SJSA1 (cell line): ENCODE measurements at regions not wholly inside any gene's neighbourhood (a gene's known extent, or its start where the extent isn't known, plus 50 kb on each side); places are given as distances from the start of the nearest gene placed in this dataset.

ENCODE experiments used
- DNase-seq, 2 experiments: peaks; one replicate each; pipeline ENCODE4 v3.0.0-alpha.2; 2015 to 2020; ENCODE audit warnings: low spot score in 2 of 2, low read depth in 1 of 2
- H3K27ac ChIP-seq: fragments of 250-450 bp; sonication (Bioruptor Pico); 2 replicates; pipeline ENCODE4 v1.5.1; 2020; ENCODE audit warnings: mild to moderate bottlenecking, moderate library complexity
- H3K27me3 ChIP-seq: fragments of 250-450 bp; sonication (Bioruptor Pico); replicated peaks from 2 replicates; pipeline ENCODE4 v1.5.1; 2020; ENCODE audit warnings: mild to moderate bottlenecking, moderate library complexity
- H3K36me3 ChIP-seq: fragments of 250-450 bp; sonication (Bioruptor Pico); 2 replicates; pipeline ENCODE4 v1.5.1; 2020; ENCODE audit warnings: mild to moderate bottlenecking
- H3K4me1 ChIP-seq: fragments of 250-450 bp; sonication (Bioruptor Pico); replicated peaks from 2 replicates; pipeline ENCODE4 v1.6.1; 2021; ENCODE audit warnings: mild to moderate bottlenecking
- H3K4me3 ChIP-seq: fragments of 250-450 bp; sonication (Bioruptor Pico); 2 replicates; pipeline ENCODE4 v1.5.1; 2020; ENCODE audit warnings: mild to moderate bottlenecking
- H3K9me3 ChIP-seq: fragments of 250-450 bp; sonication (Bioruptor Pico); replicated peaks from 2 replicates; pipeline ENCODE4 v1.5.1; 2020; ENCODE audit warnings: mild to moderate bottlenecking

DNA sequence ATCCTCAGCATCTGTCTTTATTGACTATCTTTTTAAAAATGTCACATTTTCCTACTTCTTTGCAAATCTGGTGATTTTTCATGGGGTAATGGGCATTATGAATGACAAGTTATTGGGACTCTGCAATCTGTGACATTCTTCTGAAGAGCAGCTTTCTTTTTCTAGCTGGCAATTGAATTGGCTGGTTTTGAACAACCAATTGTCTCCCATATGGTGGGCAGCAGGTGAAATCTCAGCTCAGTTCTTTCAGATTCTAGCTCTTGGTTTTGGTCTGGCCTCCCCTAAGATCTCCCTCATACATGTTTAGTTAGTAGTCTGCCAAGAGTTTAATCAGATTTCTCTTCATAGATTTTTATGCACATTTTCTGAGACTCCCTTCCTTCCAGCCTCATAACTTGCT lies 107.9 kb upstream of the EPB41L3 start:
- Histone ChIP-seq H3K36me3 (no peaks in the 10 kb centered on the region), H3K4me1 (no peaks in the 10 kb centered on the region), H3K4me3 (no peak overlapping the region), H3K9me3 (no peaks in the 10 kb centered on the region), H3K27me3 (peaks cover 10% of the 10 kb centered on the region), H3K27ac (no peak overlapping the region)
- DNase-seq: no peak

DNA sequence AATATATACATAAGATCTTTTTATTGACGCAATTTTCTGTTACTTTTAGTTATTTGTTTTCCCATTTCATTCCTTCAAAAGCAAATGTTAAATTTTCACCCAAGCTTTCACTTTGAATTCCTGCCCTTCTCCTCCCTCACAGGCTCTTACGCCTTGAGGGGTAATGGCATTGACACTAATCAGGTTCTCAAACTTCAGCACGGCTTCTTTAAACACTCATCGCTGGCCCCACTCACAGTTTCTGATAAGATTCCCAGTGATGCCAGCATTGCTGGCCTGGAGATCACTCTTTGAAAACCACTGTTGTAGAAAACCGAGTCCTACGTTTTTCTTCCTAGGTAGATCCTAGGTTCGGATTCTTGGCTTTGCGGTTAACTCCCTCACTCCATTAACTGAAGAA lies 105.6 kb upstream of the EPB41L3 start:
- H3K9me3 ChIP-seq: no peaks in the 10 kb centered on the region
- no peaks in the 10 kb centered on the region for H3K4me1 ChIP-seq
- no peak overlapping the region for H3K4me3 ChIP-seq
- no peaks in the 10 kb centered on the region for H3K36me3 ChIP-seq
- no peak for DNase-seq
- H3K27ac ChIP-seq: no peak overlapping the region
- peaks cover 16% of the 10 kb centered on the region for H3K27me3 ChIP-seq

DNA sequence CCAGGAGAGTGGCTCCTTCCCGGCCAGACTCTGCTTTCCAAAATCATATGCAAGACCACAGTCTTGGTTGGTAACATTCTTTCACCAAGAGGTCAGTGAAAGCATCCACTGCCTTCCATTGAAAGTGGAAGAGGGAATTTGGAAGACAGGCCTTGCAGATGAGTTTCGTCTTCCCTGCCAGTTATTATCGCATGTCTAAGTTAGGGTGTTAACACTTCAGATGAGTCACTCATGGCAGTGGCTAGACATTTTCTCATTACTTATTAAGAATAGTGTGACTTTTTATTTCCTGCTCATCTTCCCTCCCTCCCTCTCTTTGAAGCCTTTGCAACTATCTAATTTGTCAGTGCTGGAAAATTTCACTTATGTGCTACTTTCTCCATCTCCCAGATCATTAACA lies 102.9 kb upstream of the EPB41L3 start:
- H3K27ac ChIP-seq: no peak overlapping the region
- no peak for DNase-seq
- no peaks in the 10 kb centered on the region for H3K36me3 ChIP-seq
- peaks cover 12% of the 10 kb centered on the region; the same call in 1 of the 2 replicates for H3K27me3 ChIP-seq
- H3K4me3 ChIP-seq: no peak overlapping the region
- no peaks in the 10 kb centered on the region for H3K9me3 ChIP-seq
- H3K4me1 ChIP-seq: no peaks in the 10 kb centered on the region

DNA sequence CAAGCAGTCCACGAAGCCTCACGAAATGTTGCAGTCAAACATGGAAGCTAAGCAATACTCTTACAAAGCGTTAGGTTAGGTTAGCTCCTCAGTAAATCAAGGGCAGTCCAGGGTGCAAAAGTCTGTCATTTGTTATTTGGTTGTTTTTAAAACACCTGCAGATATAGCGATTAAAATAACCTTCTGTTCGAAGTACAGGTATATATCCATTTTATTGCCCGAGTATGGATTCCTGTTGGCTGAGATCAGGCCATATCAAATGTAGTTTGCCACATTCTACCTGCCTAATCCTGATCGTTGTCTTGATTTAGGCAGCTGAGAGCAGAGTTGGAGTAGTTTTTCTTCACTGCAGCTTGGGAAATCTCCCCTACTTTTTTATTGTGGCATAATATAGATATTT lies 99.5 kb upstream of the EPB41L3 start:
- no peak for DNase-seq
- Histone ChIP-seq H3K27me3 (peaks cover 13% of the 10 kb centered on the region; the same call in 1 of the 2 replicates), H3K27ac (no peak overlapping the region)

DNA sequence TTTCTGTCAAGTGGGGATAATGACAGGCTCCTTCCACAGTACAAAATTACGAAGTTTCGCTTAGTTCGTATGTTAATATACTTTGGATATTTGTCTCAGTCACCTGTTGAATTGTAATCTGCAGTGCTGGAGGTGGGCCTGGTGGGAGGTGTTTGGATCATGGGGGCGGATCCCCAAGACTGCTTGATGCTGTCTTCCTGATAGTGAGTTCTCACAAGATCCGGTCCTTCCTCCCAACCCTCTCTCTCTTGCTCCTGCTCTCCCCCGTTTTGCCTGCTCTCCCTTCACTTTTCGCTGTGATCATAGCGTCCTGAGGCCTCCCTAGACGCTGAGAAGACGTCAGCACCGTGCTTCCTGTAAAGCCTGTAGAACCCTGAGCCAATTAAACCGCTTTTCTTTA lies 97.1 kb upstream of the EPB41L3 start:
- Histone ChIP-seq H3K27ac (no peak overlapping the region), H3K27me3 (peaks cover 12% of the 10 kb centered on the region), H3K36me3 (no peaks in the 10 kb centered on the region), H3K4me1 (no peaks in the 10 kb centered on the region), H3K9me3 (no peaks in the 10 kb centered on the region), H3K4me3 (no peak overlapping the region)
- DNase-seq: no peak

More for the DNA sequence above, 99.5 kb upstream of the EPB41L3 start:
- H3K4me3 ChIP-seq: no peak overlapping the region
- H3K4me1 ChIP-seq: no peaks in the 10 kb centered on the region
- H3K9me3 ChIP-seq: no peaks in the 10 kb centered on the region
- H3K36me3 ChIP-seq: no peaks in the 10 kb centered on the region

DNA sequence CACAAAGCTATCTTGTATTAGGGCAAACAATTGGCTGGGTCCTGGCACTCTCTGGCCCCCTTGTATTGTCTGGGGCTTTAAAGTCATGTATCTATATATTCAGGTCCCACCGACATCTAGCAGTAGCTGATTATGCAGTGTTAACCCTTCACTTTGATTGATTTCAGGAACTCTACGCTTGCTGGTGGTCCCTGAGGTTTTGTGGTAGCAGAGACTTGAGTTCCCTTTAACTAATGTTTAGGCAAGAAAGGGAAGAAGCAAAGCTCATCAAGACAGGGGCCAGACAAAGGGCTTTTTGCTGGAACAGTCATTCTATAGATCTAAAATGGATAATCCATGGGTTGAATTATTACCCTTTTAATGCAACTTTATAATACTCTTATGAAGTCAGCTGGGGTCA lies 95.3 kb upstream of the EPB41L3 start:
- H3K4me1 ChIP-seq: no peaks in the 10 kb centered on the region
- H3K4me3 ChIP-seq: no peak overlapping the region
- H3K36me3 ChIP-seq: no peaks in the 10 kb centered on the region
- DNase-seq: no peak
- no peaks in the 10 kb centered on the region for H3K9me3 ChIP-seq
- H3K27ac ChIP-seq: no peak overlapping the region
- peaks cover 7% of the 10 kb centered on the region; the same call in 1 of the 2 replicates for H3K27me3 ChIP-seq

DNA sequence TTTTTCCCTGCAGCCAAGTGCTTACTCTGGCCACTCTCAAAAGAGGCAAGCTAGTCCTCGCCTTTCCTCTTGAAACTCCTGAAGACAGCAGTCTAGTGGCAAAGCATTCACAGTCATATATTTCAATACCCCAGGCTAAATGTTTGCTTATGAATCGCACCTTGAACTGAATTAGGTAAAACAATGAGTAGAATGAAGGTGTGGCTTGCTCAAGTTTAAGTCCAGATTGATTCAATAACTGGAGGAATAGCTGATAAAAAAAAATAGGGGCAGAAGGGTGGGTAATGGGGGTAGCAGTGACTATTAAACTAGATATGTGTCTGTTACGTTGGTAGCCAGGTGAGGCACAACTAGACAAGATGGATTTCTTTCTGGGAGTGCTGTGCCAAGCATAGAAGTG lies 88.2 kb upstream of the EPB41L3 start:
- Histone ChIP-seq H3K36me3 (no peaks in the 10 kb centered on the region), H3K27ac (no peak overlapping the region), H3K27me3 (peaks cover 65% of the 10 kb centered on the region), H3K4me3 (no peak overlapping the region), H3K4me1 (peaks cover 28% of the 10 kb centered on the region), H3K9me3 (peaks cover 4% of the 10 kb centered on the region; the same call in 1 of the 2 replicates)
- no peak for DNase-seq

DNA sequence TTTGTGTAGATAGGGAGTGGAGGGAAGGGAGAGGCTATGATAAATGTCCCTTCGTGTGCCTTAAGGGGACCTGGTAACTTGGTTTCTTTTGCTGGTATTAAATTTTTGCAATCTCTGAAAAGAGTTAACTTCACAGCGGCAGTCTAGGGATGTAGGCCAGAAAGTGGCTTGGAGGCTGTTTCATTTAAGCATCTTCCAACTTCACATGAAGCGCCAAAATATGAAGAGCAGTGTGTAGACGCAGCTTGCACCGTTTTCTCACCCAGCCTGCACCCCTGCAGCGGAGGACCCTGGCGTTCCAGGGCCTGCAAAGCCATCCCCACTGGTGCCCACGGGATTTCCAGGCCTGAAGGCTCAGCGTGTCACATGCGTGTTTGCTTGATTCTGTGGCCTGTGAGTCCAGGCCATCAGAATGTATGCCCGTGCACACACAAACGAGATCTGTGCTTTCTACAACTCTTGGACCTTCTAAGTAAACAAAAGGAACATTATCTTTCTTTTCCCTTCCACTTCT lies 87.2 kb upstream of the EPB41L3 start:
- H3K36me3 ChIP-seq: no peaks in the 10 kb centered on the region
- peaks cover 28% of the 10 kb centered on the region for H3K4me1 ChIP-seq
- peaks cover 70% of the 10 kb centered on the region for H3K27me3 ChIP-seq
- peaks cover 4% of the 10 kb centered on the region; the same call in 1 of the 2 replicates for H3K9me3 ChIP-seq
- no peak overlapping the region for H3K4me3 ChIP-seq
- no peak overlapping the region for H3K27ac ChIP-seq
- no peak for DNase-seq

DNA sequence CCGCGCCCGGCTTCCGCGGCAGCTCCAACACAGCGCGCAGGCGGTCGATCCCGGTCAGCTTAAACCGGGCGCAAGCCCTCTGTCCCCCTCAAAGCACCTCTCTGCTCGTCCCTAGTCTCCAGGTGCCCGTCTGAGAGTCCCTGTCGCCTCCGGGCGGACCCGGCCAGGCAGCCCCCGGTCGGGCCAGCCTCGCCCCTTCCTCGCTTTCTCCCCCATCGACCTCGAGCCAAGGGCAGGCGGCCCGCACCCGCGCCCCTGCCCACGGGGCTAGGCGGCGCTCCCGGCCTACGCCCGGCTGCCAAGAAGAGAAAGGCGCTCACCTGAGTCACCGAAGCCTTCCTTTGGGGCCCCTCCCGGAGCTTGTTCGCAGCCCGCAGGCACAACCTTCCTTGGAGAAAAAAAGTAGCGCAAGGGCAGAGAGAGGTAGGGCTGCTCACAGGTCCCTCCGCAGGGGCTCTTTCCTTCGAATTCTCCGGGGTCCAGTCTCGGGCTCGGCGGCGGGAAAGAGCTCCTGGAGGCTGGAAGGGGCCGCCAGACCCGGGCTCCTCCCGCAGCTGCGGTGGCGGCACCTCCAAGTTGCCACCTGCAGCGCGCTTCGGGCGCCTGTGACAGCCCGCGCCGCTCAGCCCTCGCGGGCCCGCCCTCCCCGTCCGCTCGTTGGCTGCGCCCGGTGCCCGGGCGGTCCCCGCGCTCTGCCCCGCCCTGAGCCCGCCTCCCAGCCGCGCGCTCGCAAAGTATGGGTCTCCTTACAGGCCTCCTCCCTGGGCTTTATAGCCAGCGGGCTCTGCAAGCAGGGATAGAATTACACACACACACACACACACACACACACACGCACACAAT lies 86.5 kb upstream of the EPB41L3 start:
- H3K27ac ChIP-seq: no peak overlapping the region
- H3K36me3 ChIP-seq: no peaks in the 10 kb centered on the region
- peak overlapping the region; percentile 41 for H3K4me3 ChIP-seq
- DNase-seq: no peak
- peaks cover 4% of the 10 kb centered on the region; the same call in 1 of the 2 replicates for H3K9me3 ChIP-seq
- H3K4me1 ChIP-seq: peaks cover 28% of the 10 kb centered on the region
- peaks cover 71% of the 10 kb centered on the region for H3K27me3 ChIP-seq

DNA sequence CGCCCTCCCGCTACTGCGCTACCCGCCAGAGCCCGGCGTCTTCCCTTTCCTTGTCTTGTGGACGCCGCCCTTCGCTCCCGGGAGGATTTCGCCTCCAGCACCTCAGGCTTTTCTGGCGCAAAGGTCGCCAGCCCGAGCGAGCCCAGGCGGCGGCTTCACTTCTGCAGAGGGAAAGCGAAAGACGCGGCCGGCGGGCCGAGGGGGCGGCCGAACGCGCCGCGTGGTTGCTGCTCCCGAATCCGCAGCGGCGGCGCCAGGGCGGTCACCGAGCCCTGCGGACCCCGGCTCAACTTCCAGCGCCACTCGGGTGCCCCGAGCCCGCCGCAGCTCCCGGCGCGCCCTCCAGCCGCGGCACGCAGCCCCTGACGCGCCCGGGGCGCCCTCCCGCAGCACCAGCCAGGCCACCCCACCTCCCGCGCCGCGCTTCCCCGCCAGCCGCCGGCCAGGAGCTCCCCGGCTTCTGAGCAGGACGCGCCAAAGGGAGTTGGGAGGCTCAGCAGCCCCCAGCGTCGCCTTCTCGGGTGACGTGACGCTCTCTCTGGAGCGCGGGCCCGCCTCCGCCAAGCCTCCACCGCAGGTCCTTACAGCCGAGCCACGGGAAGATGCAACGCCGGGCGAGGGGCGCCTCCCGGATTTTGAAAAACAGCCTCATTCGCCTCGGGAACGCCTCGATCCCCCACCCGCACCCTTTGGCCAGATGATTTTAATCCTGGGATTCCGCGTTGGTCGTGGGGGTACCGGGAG lies 84.9 kb upstream of the EPB41L3 start:
- Histone ChIP-seq H3K27ac (no peak overlapping the region), H3K9me3 (peaks cover 4% of the 10 kb centered on the region; the same call in 1 of the 2 replicates), H3K4me3 (peak overlapping the region; percentile 41), H3K27me3 (peaks cover 70% of the 10 kb centered on the region), H3K4me1 (peaks cover 28% of the 10 kb centered on the region), H3K36me3 (no peaks in the 10 kb centered on the region)
- peak in 1 of 2 experiments; percentile 25 for DNase-seq

DNA sequence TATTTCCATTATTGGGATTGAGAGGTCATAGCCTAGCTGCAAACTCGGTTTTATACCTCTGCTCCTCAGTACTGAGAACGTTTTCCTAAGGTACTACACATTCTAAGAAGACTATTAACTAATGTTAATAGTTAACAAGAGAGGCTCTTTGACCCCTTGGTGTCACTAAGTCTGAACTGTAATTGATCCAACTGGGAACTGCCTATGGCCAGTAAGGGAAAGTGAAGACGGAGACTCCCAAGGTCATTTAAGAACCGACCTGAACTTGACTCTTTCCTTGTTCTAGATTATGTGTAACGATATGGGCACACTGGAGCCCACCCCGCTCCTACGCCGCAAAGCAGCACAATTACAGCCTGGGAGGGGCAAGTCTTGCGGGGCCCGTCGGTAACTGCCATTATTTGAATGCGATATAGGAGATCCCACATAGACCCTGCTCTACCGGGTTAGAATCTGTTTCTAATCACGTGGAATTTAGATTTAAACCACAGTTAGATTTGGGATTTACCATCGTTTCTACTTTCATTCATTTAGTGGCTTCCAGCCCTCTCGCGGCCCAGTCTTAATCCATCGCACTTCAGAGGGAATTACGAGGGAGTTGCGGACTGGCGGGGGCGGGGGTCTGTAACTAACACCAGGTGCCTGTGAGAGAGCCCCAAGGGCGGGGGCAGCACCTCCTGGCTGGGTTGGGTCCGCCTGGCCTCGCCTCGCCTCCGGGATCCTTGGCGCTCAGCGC lies 84.1 kb upstream of the EPB41L3 start:
- Histone ChIP-seq H3K27me3 (peaks cover 65% of the 10 kb centered on the region), H3K4me1 (peaks cover 28% of the 10 kb centered on the region), H3K36me3 (no peaks in the 10 kb centered on the region), H3K9me3 (peaks cover 4% of the 10 kb centered on the region; the same call in 1 of the 2 replicates), H3K4me3 (peak overlapping the region; percentile 41), H3K27ac (no peak overlapping the region)
- DNase-seq: no peak

DNA sequence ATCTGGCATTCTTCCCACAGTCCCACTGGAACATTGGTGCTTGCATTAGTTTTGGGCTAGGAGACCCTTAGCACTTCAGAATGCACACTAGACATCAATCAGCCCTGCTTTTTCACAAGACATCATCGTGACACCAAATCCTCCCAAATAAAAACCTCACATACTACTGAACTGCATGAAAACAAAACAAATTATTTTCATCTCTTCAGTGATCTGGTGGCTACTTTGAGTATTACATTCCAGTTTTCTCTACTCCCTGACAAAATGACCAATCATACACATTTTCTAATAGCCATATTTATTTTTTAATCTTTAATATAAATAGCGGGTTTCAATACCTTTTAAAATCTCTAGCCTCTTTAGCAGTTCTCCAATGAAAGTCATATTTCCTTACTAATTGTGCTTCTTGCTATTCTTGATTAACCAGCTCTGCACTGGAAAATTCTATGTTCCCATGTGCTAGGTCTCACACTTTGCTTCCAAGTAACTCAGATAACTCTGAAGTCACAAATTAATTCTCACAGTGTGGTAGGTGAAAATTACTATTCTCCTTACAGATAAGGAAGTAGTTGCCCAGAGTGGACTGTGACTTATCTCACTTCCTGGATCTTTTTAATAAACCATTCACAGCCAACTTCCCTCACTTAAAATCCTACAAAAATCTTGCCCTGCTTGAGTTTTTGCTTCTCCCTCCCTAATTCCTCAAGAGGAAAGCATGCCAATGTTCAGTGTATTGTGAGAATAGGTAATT lies 82.5 kb upstream of the EPB41L3 start:
- no peak overlapping the region for H3K27ac ChIP-seq
- peaks cover 28% of the 10 kb centered on the region for H3K4me1 ChIP-seq
- peaks cover 4% of the 10 kb centered on the region; the same call in 1 of the 2 replicates for H3K9me3 ChIP-seq
- H3K27me3 ChIP-seq: peaks cover 53% of the 10 kb centered on the region
- no peak overlapping the region for H3K4me3 ChIP-seq
- H3K36me3 ChIP-seq: no peaks in the 10 kb centered on the region
- no peak for DNase-seq

DNA sequence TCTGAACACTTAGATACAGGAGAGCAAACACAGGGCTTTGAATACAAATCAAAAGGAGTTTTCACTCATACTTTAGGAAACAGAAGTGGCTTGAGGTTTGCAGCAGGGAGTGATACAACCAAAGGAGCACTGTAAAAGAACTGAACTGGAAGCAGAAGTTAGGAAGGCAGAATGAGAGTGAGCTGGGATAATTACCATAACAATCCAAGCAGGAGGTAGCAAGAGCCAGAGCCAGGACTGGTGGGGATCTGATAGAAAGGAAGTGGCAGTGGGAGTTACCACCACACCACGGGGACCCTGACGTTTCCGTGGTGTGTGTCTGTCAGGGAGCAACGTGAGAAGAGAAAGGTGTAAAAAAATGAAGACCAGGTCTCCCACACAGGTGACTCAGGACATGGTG lies 81.3 kb upstream of the EPB41L3 start:
- no peak for DNase-seq

More for the DNA sequence above, 81.3 kb upstream of the EPB41L3 start:
- Histone ChIP-seq H3K27me3 (peaks cover 41% of the 10 kb centered on the region), H3K4me1 (peaks cover 24% of the 10 kb centered on the region), H3K9me3 (0 out of 2 replicates have a peak, but pooled peaks cover 1% of the 10 kb centered on the region), H3K27ac (no peak overlapping the region), H3K36me3 (no peaks in the 10 kb centered on the region), H3K4me3 (no peak overlapping the region)
